ENCODE measurements at regions not wholly inside any gene's neighbourhood (a gene's known extent, or its start where the extent isn't known, plus 50 kb on each side); places are given as distances from the start of the nearest gene placed in this dataset.

GRCh38 chr9:90953200-90953599 lies 151.6 kb downstream of the SYK start (continued):
- TF ChIP-seq CREB5 (CRISPR knock-in tag; IDR thresholded peaks at IDR 0.05; ENCODE audit: low read depth), result no peak

GRCh38 chr9:90953805-90954204 lies 152.2 kb downstream of the SYK start:
- no peak for TF ChIP-seq ZC3H10 (CRISPR knock-in tag; IDR thresholded peaks at IDR 0.05)
- no peak for TF ChIP-seq OSR1 (CRISPR knock-in tag; IDR thresholded peaks at IDR 0.05)
- ATAC-seq, result no peak

GRCh38 chr9:90956026-90956810 lies 154.6 kb downstream of the SYK start:
- TF ChIP-seq ISL1 (CRISPR knock-in tag; IDR thresholded peaks at IDR 0.05) (no peak), ARNTL (CRISPR knock-in tag; IDR thresholded peaks at IDR 0.05; ENCODE audit: borderline replicate concordance, low read depth) (no peak), ZNF565 (CRISPR knock-in tag; conservative IDR thresholded peaks at IDR 0.05; ENCODE audit: low read depth) (no peak), BACH2 (CRISPR knock-in tag; IDR thresholded peaks at IDR 0.05; ENCODE audit: borderline replicate concordance) (no peak), GLIS3 (CRISPR knock-in tag; IDR thresholded peaks at IDR 0.05) (no peak), CSDC2 (CRISPR knock-in tag; IDR thresholded peaks at IDR 0.05) (no peak), TOX (CRISPR knock-in tag; IDR thresholded peaks at IDR 0.05; ENCODE audit: borderline replicate concordance) (no peak), POU6F1 (CRISPR knock-in tag; IDR thresholded peaks at IDR 0.05; ENCODE audit: borderline replicate concordance, low read depth) (no peak), OSR1 (CRISPR knock-in tag; IDR thresholded peaks at IDR 0.05) (no peak), PPARA (CRISPR knock-in tag; IDR thresholded peaks at IDR 0.05; ENCODE audit: borderline replicate concordance) (no peak)
- ATAC-seq, result no peak

- ATAC-seq, result no peak
- TF ChIP-seq BACH2 (CRISPR knock-in tag; IDR thresholded peaks at IDR 0.05; ENCODE audit: borderline replicate concordance) (no peak), ZFP30 (CRISPR knock-in tag; IDR thresholded peaks at IDR 0.05) (no peak)
These were observed 156.7 kb downstream of the SYK start for GRCh38 chr9:90958328-90958727.

GRCh38 chr9:90960941-90961340 lies 159.3 kb downstream of the SYK start:
- no peak for ATAC-seq
- no peak for TF ChIP-seq TSHZ2 (CRISPR knock-in tag; IDR thresholded peaks at IDR 0.05)
- TF ChIP-seq SNAI2 (CRISPR knock-in tag; IDR thresholded peaks at IDR 0.05), result no peak
- TF ChIP-seq ZFP3 (CRISPR knock-in tag; IDR thresholded peaks at IDR 0.05), result no peak
- TF ChIP-seq ARNTL (CRISPR knock-in tag; IDR thresholded peaks at IDR 0.05; ENCODE audit: borderline replicate concordance, low read depth), result no peak
- no peak for TF ChIP-seq ZC3H10 (CRISPR knock-in tag; IDR thresholded peaks at IDR 0.05)
- TF ChIP-seq ZFP30 (CRISPR knock-in tag; IDR thresholded peaks at IDR 0.05), result no peak
- TF ChIP-seq RARB (CRISPR knock-in tag; IDR thresholded peaks at IDR 0.05), result no peak
- no peak for TF ChIP-seq CREB5 (CRISPR knock-in tag; IDR thresholded peaks at IDR 0.05; ENCODE audit: low read depth)
- TF ChIP-seq GLIS3 (CRISPR knock-in tag; IDR thresholded peaks at IDR 0.05), result no peak
- TF ChIP-seq ZNF8 (CRISPR knock-in tag; IDR thresholded peaks at IDR 0.05), result no peak
- TF ChIP-seq PPARA (CRISPR knock-in tag; IDR thresholded peaks at IDR 0.05; ENCODE audit: borderline replicate concordance), result no peak
- no peak for TF ChIP-seq BACH2 (CRISPR knock-in tag; IDR thresholded peaks at IDR 0.05; ENCODE audit: borderline replicate concordance)
- TF ChIP-seq POU6F1 (CRISPR knock-in tag; IDR thresholded peaks at IDR 0.05; ENCODE audit: borderline replicate concordance, low read depth), result no peak
- no peak for TF ChIP-seq PATZ1 (CRISPR knock-in tag; IDR thresholded peaks at IDR 0.05; ENCODE audit: borderline replicate concordance)
- no peak for TF ChIP-seq OSR1 (CRISPR knock-in tag; IDR thresholded peaks at IDR 0.05)
- TF ChIP-seq ESRRG (CRISPR knock-in tag; IDR thresholded peaks at IDR 0.05), result no peak
- no peak for TF ChIP-seq ZNF70 (CRISPR knock-in tag; IDR thresholded peaks at IDR 0.05)
